CD4-positive, alpha-beta T cell (primary cell): ENCODE measurements at regions not wholly inside any gene's neighbourhood (a gene's known extent, or its start where the extent isn't known, plus 50 kb on each side); places are given as distances from the start of the nearest gene placed in this dataset.

Experiments used
- ATAC-seq: fragments of 200-7000 bp; cut with Tn5 transposase; one replicate; pipeline ENCODE4 v1.10.0; 2022; ENCODE audit warnings: mild to moderate bottlenecking; ENCODE audit not compliant: poor library complexity
- CTCF ChIA-PET: fragments of 350-600 bp; sonication (Branson Sonifier 250); formaldehyde crosslinking; loops from one replicate; lab custom pipeline; 2021; ENCODE audit warnings: antibody characterized with exemption, inconsistent platforms; lab: Charles Lee
- POLR2A ChIA-PET: fragments of 350-600 bp; sonication (Branson Sonifier 250); formaldehyde crosslinking; loops from one replicate; lab custom pipeline; 2021; ENCODE audit warnings: antibody characterized with exemption, inconsistent platforms; lab: Charles Lee
- DNase-seq, 14 experiments: peaks; one replicate each; pipeline ENCODE4 v3.0.0-alpha.2; 2013 to 2020; ENCODE audit warnings: mixed read lengths in 2 of 14
- H3K27ac ChIP-seq, 2 donors: one replicate each; pipeline versions ENCODE4 v1.5.1 to v1.7.0; 2013; ENCODE audit warnings: low read length in 2 of 2, low read depth in 1 of 2, mild to moderate bottlenecking in 1 of 2
- H3K27me3 ChIP-seq, 2 experiments: 1 replicate in 1 of 2; 2 replicates in 1 of 2; pipeline versions ENCODE4 v1.6.1 to v1.7.0; 2013; ENCODE audit warnings: low read length in 2 of 2, control low read depth in 1 of 2, mild to moderate bottlenecking in 1 of 2, moderate library complexity in 1 of 2; ENCODE audit not compliant: insufficient read depth in 2 of 2, control insufficient read depth in 1 of 2
- H3K36me3 ChIP-seq: one replicate; pipeline ENCODE4 v1.6.1; 2013; ENCODE audit warnings: low read length, control low read depth; ENCODE audit not compliant: insufficient read depth
- H3K4me1 ChIP-seq: one replicate; pipeline ENCODE4 v1.6.1; 2013; ENCODE audit warnings: low read length, control low read depth; ENCODE audit not compliant: insufficient read depth
- H3K4me3 ChIP-seq: one replicate; pipeline ENCODE4 v1.5.1; 2013; ENCODE audit warnings: mild to moderate bottlenecking, low read length, moderate library complexity
- H3K9me3 ChIP-seq, 2 experiments: 1 replicate in 1 of 2; 2 replicates in 1 of 2; pipeline versions ENCODE4 v1.6.1 to v1.7.0; 2013; ENCODE audit warnings: low read length in 2 of 2, mild to moderate bottlenecking in 2 of 2, control low read depth in 1 of 2, moderate library complexity in 1 of 2; ENCODE audit not compliant: control insufficient read depth in 1 of 2, insufficient read depth in 1 of 2
- H3K27ac Mint-ChIP-seq: one replicate; pipeline ENCODE4 v1.8.0; 2020; ENCODE audit warnings: mixed read lengths
- H3K27me3 Mint-ChIP-seq: one replicate; pipeline ENCODE4 v1.8.0; 2021; ENCODE audit warnings: mixed read lengths
- H3K36me3 Mint-ChIP-seq: one replicate; pipeline ENCODE4 v1.8.0; 2021; ENCODE audit warnings: low read depth, mixed read lengths
- H3K4me1 Mint-ChIP-seq: one replicate; pipeline ENCODE4 v1.8.0; 2021; ENCODE audit warnings: low read depth, mixed read lengths
- H3K4me3 Mint-ChIP-seq: one replicate; pipeline ENCODE4 v1.8.0; 2020; ENCODE audit warnings: mild to moderate bottlenecking, mixed read lengths
- H3K9me3 Mint-ChIP-seq: one replicate; pipeline ENCODE4 v1.8.0; 2020; ENCODE audit warnings: mixed read lengths
- intact Hi-C, 2 experiments: fragments of 100-400 bp; cut with DNase I in 1 of 2; cut with micrococcal nuclease in 1 of 2; formaldehyde crosslinking; loops; one replicate each; pipeline versions ENCODE4 v1.15.1 to v1.9.0; 2023 to 2025; cut with DNase I, micrococcal nuclease
- TF ChIP-seq, protein P1 (sequence below): fragments of 200-600 bp; IDR thresholded peaks from one replicate; pipeline ENCODE4 v1.8.0; 2022; ENCODE audit warnings: antibody characterized with exemption, mild to moderate bottlenecking

- H3K4me1 Mint-ChIP-seq, result no peaks in the 10 kb centered on the region
- H3K4me3 Mint-ChIP-seq, result no peak overlapping the region
- ChIA-PET POLR2A (no interaction called here), CTCF (no interaction called here)
- Histone ChIP-seq H3K4me3 (no peak overlapping the region), H3K27ac (no peak overlapping the region), H3K4me1 (no peaks in the 10 kb centered on the region), H3K36me3 (no peaks in the 10 kb centered on the region), H3K27me3 (no peaks in the 10 kb centered on the region), H3K9me3 (no peaks in the 10 kb centered on the region)
- intact Hi-C loops, result no loop called here
- TF ChIP-seq, protein P1, sequence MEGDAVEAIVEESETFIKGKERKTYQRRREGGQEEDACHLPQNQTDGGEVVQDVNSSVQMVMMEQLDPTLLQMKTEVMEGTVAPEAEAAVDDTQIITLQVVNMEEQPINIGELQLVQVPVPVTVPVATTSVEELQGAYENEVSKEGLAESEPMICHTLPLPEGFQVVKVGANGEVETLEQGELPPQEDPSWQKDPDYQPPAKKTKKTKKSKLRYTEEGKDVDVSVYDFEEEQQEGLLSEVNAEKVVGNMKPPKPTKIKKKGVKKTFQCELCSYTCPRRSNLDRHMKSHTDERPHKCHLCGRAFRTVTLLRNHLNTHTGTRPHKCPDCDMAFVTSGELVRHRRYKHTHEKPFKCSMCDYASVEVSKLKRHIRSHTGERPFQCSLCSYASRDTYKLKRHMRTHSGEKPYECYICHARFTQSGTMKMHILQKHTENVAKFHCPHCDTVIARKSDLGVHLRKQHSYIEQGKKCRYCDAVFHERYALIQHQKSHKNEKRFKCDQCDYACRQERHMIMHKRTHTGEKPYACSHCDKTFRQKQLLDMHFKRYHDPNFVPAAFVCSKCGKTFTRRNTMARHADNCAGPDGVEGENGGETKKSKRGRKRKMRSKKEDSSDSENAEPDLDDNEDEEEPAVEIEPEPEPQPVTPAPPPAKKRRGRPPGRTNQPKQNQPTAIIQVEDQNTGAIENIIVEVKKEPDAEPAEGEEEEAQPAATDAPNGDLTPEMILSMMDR, result no peak
- ATAC-seq (no peak), DNase-seq (no peak)
- H3K27me3 Mint-ChIP-seq, result no peaks in the 10 kb centered on the region
- no peaks in the 10 kb centered on the region for H3K9me3 Mint-ChIP-seq
- no peaks in the 10 kb centered on the region for H3K36me3 Mint-ChIP-seq
- H3K27ac Mint-ChIP-seq, result no peak overlapping the region
These were observed 177.4 kb upstream of the MAMLD1 start for GRCh38 chrX:150185766-150186165.

GRCh38 chrX:150192816-150193215, 170.3 kb upstream of the MAMLD1 start:
- intact Hi-C loops, result no loop called here

GRCh38 chrX:150196285-150196684, 166.8 kb upstream of the MAMLD1 start:
- H3K4me1 ChIP-seq, result no peaks in the 10 kb centered on the region
- ATAC-seq, result no peak
- H3K4me3 ChIP-seq, result no peak overlapping the region
- intact Hi-C loops, result no loop called here
- CTCF ChIA-PET, result no interaction called here
- H3K4me3 Mint-ChIP-seq, result no peak overlapping the region
- no peaks in the 10 kb centered on the region for H3K9me3 Mint-ChIP-seq
- H3K9me3 ChIP-seq, result no peaks in the 10 kb centered on the region
- H3K27me3 Mint-ChIP-seq, result no peaks in the 10 kb centered on the region
- H3K36me3 Mint-ChIP-seq, result no peaks in the 10 kb centered on the region
- H3K27me3 ChIP-seq, result no peaks in the 10 kb centered on the region
- H3K27ac ChIP-seq, result no peak overlapping the region
- H3K36me3 ChIP-seq, result no peaks in the 10 kb centered on the region
- H3K27ac Mint-ChIP-seq, result no peak overlapping the region
- no peak for DNase-seq
- H3K4me1 Mint-ChIP-seq, result no peaks in the 10 kb centered on the region
- TF ChIP-seq, protein P1, result no peak
- POLR2A ChIA-PET, result no interaction called here

More at GRCh38 chrX:150192816-150193215, 170.3 kb upstream of the MAMLD1 start:
- Mint-ChIP-seq H3K27ac (no peak overlapping the region), H3K27me3 (no peaks in the 10 kb centered on the region), H3K4me1 (no peaks in the 10 kb centered on the region), H3K36me3 (no peaks in the 10 kb centered on the region), H3K9me3 (no peaks in the 10 kb centered on the region), H3K4me3 (no peak overlapping the region)
- Histone ChIP-seq H3K36me3 (no peaks in the 10 kb centered on the region), H3K4me3 (no peak overlapping the region), H3K4me1 (no peaks in the 10 kb centered on the region), H3K9me3 (no peaks in the 10 kb centered on the region), H3K27me3 (no peaks in the 10 kb centered on the region), H3K27ac (no peak overlapping the region)
- POLR2A ChIA-PET, result no interaction called here
- CTCF ChIA-PET, result no interaction called here
- DNase-seq (no peak), ATAC-seq (no peak)
- TF ChIP-seq, protein P1, result no peak
